ENCODE measurements at regions not wholly inside any gene's neighbourhood (a gene's known extent, or its start where the extent isn't known, plus 50 kb on each side); places are given as distances from the start of the nearest gene placed in this dataset.

DNA sequence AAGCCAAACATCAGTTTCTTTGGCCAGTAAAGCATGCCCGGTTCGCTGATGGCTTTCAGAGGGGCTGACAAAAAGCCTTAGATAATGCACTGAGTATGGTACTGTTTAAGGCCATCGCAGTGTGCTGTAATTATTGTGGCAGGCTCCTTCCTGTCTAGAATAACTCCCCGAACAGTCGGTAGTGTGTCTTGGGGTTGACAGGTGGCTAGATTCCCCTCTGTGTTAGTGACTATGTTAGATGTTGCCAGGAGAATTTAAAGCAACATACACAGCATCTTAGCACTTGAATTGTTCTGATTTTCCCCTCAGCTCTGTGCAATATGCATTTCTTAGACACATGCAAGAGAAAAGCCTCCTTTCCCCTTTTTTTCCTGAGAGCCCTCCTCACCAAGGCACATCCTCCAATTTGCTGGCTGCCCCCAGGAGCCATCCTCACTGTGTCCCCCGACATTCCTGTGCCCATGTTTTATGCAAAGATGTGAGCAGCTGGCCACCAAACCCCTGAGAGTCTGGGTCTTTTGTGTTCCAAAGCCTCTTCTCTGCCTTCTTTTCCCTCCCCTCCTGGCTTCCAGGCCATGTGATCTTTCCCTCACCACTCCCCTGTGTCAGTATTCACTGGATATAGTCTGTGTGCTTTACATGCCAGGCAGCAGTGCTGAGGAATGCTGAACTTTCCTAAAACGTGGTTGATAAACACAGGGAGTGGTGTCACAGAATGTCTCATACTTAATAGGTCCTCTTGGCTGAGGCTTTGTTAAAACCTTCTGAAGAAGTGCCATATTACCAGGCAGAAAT lies 331.5 kb downstream of the HRH4 start:
- peak; percentile 4 for DNase-seq

GRCh38 chr18:24793742-24794141 lies 333.3 kb downstream of the HRH4 start:
- DNase-seq: no peak

DNA sequence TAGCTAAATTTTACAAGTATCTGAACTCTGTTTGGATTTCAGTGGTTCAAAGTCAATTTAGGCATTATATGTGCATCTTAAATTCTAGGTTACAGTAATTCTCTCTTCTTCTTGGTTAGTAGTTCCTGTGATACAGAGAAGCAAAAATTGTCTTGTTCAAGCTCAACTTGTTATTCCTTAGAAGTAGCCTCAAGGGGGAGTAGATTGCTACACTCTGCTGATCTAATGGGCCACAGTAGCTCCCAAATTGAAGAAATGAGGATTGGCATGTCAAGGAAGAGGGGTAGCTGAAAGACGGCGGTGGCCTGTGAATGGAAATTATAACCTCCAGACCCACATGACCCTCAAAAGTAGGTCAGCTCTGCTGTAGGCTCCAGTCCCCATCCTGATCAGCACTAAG lies 334.7 kb downstream of the HRH4 start:
- no peak for DNase-seq

- no peak for DNase-seq
Measured at GRCh38 chr18:24797981-24798380, 337.5 kb downstream of the HRH4 start.

DNA sequence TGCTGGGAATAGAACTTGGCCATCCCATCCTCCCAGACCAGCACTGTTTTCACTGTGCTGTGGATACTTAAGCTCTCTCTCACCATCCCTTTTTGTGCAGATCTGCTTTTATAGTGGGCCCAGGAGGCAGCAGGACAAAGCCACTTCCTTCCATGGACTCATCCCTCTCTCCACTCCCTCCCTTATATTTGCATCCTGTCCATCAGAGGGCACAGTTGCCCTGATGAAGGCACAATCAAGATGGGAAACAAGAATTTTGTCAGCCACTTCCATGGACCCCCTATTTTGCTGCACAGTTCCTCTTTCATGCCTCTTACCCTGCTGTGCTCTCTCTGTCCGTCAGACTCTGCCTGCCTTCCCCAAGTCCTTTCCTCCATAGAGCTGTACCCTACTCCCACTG lies 338.7 kb downstream of the HRH4 start:
- DNase-seq: no peak

DNA sequence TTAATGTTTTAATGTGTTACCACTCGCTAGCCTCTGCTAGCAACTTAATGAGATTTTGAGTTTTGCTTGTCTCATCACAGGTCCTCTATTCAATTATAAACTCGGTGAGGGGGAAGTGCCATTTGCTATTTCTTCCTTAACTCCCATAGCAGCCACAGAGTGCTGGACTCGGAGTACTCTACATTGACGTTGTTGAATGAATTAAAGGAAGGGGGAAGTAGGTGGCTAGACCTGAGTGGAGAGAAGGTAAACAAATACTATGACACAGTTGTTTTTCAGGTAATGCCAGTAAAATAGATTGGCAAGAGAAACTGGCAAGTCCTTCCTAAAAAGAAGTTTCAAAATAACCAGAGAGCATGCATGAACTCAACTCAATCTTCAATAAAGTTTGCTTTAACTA lies 339.3 kb downstream of the HRH4 start:
- DNase-seq: no peak

DNA sequence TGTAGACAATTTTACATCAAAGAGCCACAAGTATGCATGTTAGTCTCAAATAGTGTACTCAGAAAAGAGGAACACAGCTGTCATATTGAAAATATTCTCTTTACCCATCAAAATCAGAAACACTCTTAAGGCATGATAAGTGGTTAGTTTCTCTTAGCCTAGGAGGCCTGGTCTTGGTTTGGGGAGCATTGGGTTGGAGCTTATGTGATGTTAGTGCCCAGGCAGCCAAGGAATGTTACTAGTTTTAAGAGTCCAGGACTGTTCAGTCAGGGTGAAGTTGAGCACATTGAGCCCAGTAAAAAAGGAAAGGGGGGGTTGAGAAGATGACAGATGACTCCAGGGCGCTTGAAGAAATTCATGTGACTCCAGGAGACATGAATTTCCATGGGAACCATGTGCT lies 340.6 kb downstream of the HRH4 start:
- peak; percentile 75 for DNase-seq

DNA sequence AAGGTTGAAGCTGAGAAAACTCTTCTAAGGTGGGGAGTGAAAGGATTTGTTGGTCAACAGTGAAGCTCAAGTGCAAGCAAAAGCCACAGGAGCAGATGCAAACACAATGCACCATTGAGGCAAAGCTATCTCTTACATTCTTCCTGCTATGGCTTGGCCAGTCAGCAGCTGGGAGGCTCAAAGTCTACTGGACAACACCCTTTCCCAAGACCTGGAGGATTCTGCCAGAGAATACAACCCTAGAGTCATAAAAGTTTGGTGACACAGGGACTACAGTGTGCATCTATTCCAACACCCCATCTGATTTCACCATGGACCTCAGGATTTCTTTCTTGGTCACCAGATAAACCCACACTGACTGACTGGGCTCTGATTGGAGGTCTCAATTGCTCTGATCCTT lies 342.0 kb downstream of the HRH4 start:
- no peak for DNase-seq

GRCh38 chr18:24805156-24805555 lies 344.7 kb downstream of the HRH4 start:
- no peak for DNase-seq

GRCh38 chr18:24809173-24809950 lies 348.9 kb downstream of the HRH4 start:
- no peak for DNase-seq

DNA sequence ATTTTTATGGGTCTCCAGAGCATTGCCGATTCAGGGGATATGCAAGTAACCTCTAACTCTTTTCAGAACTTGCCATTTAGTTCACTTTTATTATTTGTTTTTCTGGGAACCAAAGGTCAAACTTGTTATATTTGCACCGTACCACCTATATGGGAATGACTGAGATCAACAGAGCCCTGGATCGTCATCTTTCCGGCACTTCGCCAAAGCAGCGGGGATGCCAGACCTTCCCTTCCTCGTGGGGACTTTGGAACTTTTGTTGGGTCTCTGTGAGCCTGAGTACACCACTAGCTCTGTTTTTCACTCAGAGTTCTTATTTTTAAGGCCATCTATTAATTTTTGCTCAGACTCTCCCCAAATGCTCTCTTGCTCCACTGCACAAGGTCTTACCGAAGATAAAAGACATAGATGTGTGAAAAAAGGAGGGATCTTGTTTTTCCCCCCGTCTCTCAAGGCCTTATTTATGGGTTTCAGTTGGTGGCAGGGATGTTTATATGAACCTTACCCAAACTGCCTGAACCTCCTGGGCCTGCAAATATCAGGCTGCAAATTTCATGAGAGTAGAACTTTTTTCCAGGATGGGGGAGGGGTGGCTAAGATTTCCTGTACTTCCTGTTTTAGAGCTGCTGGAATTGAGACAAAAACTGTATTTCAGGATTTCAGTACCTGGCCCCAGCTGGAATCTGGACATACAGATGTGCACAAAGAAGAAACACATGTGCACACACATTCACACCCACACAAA lies 350.3 kb downstream of the HRH4 start:
- DNase-seq: no peak

DNA sequence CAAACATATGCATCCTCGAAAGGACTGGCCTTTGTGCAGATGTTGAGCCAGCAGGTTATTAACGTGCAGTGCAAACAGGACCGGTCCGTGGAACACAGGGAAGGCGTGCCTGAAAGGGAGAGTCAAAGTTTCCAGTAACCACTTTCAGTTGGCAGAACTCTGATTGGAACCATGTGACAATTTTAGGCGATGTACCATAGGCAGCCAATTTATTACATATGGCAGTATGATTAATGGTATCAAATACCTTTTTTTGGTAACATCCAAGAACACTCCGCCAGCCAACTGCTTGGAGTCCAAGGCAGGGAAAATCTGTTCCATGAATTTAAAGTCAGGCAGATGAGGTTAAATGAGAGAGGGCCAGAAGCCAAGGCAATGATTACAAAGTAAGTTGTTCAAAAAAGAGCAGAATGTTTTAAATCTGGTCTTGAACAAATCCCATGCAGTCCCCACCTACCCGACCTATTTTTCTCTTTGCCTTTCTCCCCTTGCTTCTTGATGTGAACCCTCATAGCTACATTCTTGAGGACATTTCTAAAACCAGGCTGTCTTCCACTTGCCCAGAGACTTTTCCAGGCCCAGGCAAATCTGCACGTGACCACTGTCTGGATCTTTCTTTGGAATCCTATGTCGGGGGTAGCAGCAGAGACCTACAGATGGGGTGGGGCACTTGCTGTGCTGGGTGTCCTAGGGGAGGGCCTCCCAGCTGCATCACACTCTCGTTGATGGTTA lies 351.7 kb downstream of the HRH4 start:
- DNase-seq: peak; percentile 9

DNA sequence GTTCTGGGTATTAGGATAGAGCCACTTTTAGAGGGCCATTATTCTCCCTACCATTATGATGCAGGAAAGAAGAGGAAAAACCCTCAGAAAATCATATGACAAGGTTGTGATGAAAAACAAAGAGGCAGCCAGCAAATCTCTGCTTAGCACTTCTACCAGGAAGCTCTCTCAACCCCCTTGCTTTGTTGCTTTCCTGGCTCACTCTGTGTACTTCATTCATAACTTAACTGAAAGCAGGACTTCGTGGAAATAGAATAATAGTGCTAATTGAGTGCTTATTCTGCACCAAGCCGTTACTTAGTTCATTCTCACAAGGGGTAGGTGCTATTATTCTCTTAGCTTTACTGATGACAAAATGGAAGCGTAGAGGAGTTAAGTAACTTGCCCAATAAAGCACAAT lies 354.1 kb downstream of the HRH4 start:
- no peak for DNase-seq

DNA sequence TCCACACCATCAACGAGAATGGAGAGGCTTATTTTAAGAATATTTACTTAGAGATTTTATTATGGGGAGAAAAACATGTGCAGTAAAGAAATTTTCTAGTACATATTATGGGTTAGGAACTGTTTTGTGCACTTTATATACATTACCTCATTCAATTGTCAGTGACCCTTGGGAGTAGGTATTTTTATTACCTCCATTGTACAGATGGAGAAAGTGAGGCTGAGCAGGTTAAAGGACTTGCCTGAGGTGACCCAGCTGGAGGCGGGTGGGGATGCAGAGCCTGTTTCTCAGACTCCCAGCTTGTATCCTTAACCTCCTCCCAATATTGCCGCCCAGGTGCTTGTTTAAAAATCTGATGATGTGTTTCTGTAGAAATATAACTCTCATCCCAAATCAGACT lies 356.7 kb downstream of the HRH4 start:
- no peak for DNase-seq

DNA sequence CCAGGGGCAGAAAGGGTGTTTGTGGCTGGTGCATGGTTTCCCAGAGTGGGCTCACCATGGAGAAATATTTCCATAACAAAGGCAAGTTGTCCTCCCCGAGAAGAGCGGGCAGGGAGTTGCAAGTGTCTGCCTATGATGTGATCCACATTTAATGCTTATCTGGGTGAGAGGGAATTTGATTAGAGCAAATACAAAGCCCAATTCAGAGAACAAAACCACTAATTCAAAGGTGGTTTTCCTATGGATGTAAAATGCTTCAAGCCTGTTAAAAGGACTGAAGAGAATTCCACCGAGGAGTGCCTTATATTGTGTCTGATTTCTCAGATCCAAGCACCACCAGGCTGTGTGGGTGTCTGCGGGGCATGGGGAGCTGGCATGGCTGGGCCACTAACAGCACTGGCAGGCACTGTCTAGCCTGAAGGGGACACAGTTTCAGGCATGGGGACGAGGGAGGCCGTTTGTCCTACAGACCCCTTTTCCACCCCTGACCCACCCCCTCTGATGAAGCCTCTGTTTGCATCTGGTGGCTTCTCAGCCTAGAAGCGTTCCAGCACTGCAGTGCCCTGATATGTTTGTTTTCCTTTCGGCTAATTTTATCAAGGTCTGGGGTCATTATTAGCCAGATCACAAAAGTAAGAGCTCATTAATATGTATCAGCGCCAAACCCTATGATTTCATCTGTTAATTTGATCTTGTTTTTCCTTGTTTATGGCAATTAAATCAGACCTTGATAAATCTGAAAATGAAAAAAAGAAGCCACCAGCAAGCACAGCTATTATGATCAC lies 357.3 kb downstream of the HRH4 start:
- DNase-seq: no peak

- no peak for DNase-seq
Measured at GRCh38 chr18:24818441-24818840, 358.0 kb downstream of the HRH4 start.

DNA sequence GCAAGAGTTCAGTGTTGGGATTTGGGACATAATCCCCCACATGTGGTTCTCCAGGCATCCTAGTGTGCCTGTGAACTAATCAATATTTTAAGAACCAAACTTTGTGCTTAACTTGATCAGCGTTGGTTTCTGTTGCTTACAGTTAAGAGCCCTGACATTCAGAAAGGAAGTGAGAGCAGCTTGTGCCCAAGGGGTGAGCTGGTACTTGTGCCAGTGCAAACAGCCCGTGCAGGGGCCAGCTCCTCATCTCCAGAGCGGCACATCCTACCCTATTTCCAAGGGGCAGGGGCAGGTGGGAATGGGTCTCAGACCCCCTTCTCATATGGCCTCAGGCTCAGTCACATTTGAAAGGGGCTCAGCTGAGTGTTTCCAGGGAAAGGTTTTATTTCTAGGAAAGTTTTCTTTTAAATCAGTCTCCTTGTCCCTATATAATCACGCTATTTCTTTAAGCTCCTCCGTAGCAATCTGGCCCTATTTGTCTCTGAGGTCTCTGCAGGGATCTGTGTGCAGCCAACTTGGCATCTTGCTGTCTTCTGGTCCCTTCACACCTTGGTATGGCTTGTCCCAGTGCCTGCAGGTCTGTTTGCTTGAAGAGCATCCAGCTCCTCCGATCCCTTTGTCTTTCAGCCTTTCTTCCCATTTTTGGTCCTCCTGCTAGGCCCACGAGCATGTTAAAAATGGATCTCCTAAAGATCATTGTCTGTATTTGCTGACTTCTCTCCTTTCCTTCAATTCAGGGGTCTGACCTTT lies 358.9 kb downstream of the HRH4 start:
- DNase-seq: no peak

GRCh38 chr18:24825397-24825796 lies 365.0 kb downstream of the HRH4 start:
- DNase-seq: no peak

- no peak for DNase-seq
Measured at GRCh38 chr18:24826605-24827004, 366.2 kb downstream of the HRH4 start.

- DNase-seq: peak; percentile 60
Measured at GRCh38 chr18:24827501-24827900, 367.1 kb downstream of the HRH4 start.

- no peak for DNase-seq
Measured at GRCh38 chr18:24831081-24831480, 370.6 kb downstream of the HRH4 start.

Measured in fibroblast of skin of abdomen (primary cell).